CD4-positive, alpha-beta T cell treated with Interferon gamma for 1 hour (primary cell): ENCODE measurements at regions not wholly inside any gene's neighbourhood (a gene's known extent, or its start where the extent isn't known, plus 50 kb on each side); places are given as distances from the start of the nearest gene placed in this dataset.
"Not testable (repeated sequence)": the region's sequence is repeated elsewhere in the genome, so short reads cannot be mapped to it uniquely, and the experiment has no call there.

Source experiments
- DNase-seq: peaks from one replicate; pipeline ENCODE4 v3.0.0-alpha.2; 2020

GRCh38 chr4:13763707-13764106 is 136.2 kb upstream of the BOD1L1 start:
- no peak for DNase-seq

GRCh38 chr4:13765539-13765938 is 138.0 kb upstream of the BOD1L1 start:
- no peak for DNase-seq

- no peak for DNase-seq
Observed at GRCh38 chr4:13766761-13767540, 139.4 kb upstream of the BOD1L1 start.

GRCh38 chr4:13777341-13777740 is 149.8 kb upstream of the BOD1L1 start:
- no peak for DNase-seq

GRCh38 chr4:13778367-13778766 is 150.8 kb upstream of the BOD1L1 start:
- no peak for DNase-seq

- DNase-seq = no peak
Observed at GRCh38 chr4:13782231-13782630, 154.7 kb upstream of the BOD1L1 start.

GRCh38 chr4:13783800-13784411 is 156.4 kb upstream of the BOD1L1 start:
- no peak for DNase-seq

GRCh38 chr4:13793020-13793710 is 165.6 kb upstream of the BOD1L1 start:
- DNase-seq = no peak

GRCh38 chr4:13794819-13795565 is 167.5 kb upstream of the BOD1L1 start:
- DNase-seq = no peak

GRCh38 chr4:13797061-13797460 is 169.5 kb upstream of the BOD1L1 start:
- no peak for DNase-seq

GRCh38 chr4:13815231-13815630 is 187.7 kb upstream of the BOD1L1 start:
- DNase-seq = no peak

GRCh38 chr4:13816472-13816871 is 188.9 kb upstream of the BOD1L1 start:
- no peak for DNase-seq

GRCh38 chr4:13821522-13821921 is 194.0 kb upstream of the BOD1L1 start:
- no peak for DNase-seq

- DNase-seq = not testable (repeated sequence)
Observed at GRCh38 chr4:13825822-13826221, 198.3 kb upstream of the BOD1L1 start.

GRCh38 chr4:13829457-13829856 is 201.9 kb upstream of the BOD1L1 start:
- no peak for DNase-seq

GRCh38 chr4:13830449-13830848 is 202.9 kb upstream of the BOD1L1 start:
- DNase-seq = no peak

GRCh38 chr4:13833171-13833804 is 205.8 kb upstream of the BOD1L1 start:
- no peak for DNase-seq

GRCh38 chr4:13836946-13837912 is 209.7 kb upstream of the BOD1L1 start:
- no peak for DNase-seq

GRCh38 chr4:13840502-13841190 is 213.1 kb upstream of the BOD1L1 start:
- DNase-seq = no peak

- no peak for DNase-seq
Observed at GRCh38 chr4:13844740-13845139, 217.2 kb upstream of the BOD1L1 start.

- no peak for DNase-seq
Observed at GRCh38 chr4:13849778-13850177, 222.3 kb upstream of the BOD1L1 start.
